ENCODE measurements at regions not wholly inside any gene's neighbourhood (a gene's known extent, or its start where the extent isn't known, plus 50 kb on each side); places are given as distances from the start of the nearest gene placed in this dataset.

DNA sequence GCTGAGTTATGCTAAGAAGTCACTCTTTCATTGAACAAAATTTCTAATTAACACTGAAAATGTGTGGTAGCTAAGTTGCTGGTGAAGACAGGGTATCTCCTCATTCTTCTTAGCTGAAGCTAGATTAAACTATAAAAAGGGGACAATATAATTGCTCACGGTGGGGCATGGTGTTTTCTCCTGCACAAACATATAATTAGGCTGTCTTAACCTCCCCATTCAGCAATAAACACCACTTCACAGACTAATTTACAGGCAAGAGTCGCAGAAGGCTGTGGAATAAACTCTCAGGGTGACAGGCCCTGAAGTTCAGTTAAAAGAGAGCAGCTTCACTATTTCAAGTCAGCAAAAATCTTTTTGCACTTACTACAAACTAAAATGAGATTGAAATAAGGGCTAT, 338.9 kb upstream of the NT5E start:
- TF ChIP-seq, protein P1, sequence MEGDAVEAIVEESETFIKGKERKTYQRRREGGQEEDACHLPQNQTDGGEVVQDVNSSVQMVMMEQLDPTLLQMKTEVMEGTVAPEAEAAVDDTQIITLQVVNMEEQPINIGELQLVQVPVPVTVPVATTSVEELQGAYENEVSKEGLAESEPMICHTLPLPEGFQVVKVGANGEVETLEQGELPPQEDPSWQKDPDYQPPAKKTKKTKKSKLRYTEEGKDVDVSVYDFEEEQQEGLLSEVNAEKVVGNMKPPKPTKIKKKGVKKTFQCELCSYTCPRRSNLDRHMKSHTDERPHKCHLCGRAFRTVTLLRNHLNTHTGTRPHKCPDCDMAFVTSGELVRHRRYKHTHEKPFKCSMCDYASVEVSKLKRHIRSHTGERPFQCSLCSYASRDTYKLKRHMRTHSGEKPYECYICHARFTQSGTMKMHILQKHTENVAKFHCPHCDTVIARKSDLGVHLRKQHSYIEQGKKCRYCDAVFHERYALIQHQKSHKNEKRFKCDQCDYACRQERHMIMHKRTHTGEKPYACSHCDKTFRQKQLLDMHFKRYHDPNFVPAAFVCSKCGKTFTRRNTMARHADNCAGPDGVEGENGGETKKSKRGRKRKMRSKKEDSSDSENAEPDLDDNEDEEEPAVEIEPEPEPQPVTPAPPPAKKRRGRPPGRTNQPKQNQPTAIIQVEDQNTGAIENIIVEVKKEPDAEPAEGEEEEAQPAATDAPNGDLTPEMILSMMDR (IDR thresholded peaks at IDR 0.05; ENCODE audit: low read length): no peak
- no peak for TF ChIP-seq EZH2 (IDR thresholded peaks at IDR 0.05; ENCODE audit: borderline replicate concordance, low read length)
